CD14-positive monocyte (primary cell): ENCODE measurements at regions not wholly inside any gene's neighbourhood (a gene's known extent, or its start where the extent isn't known, plus 50 kb on each side); places are given as distances from the start of the nearest gene placed in this dataset.

ENCODE experiments used
- DNase-seq, 3 donors: peaks; one replicate each; pipeline ENCODE4 v3.0.0-alpha.2; 2011 to 2022
- H2AFZ ChIP-seq: 2 replicates; pipeline ENCODE4 v1.6.0; 2012; ENCODE audit warnings: mild to moderate bottlenecking, low read depth, low read length, inconsistent platforms; ENCODE audit not compliant: insufficient read depth, poor library complexity, severe bottlenecking
- H3K27ac ChIP-seq, 2 donors: 1 replicate in 1 of 2; 2 replicates in 1 of 2; pipeline ENCODE4 v1.5.1; 2012 to 2013; ENCODE audit warnings: low read length in 2 of 2, control low read depth in 1 of 2, inconsistent platforms in 1 of 2, low read depth in 1 of 2, mild to moderate bottlenecking in 1 of 2
- H3K27me3 ChIP-seq, 2 donors: one replicate each; pipeline versions ENCODE4 v1.6.0 to v1.6.1; 2011 to 2013; ENCODE audit warnings: low read length in 2 of 2; ENCODE audit not compliant: control insufficient read depth in 2 of 2, insufficient read depth in 2 of 2
- H3K36me3 ChIP-seq, 2 donors: replicated peaks in 1 of 2; 1 replicate in 1 of 2; 2 replicates in 1 of 2; pipeline versions ENCODE4 v1.5.1 to v1.6.1; 2012 to 2013; ENCODE audit warnings: low read length in 2 of 2, control low read depth in 1 of 2, inconsistent platforms in 1 of 2, mild to moderate bottlenecking in 1 of 2; ENCODE audit not compliant: insufficient read depth in 2 of 2, control insufficient read depth in 1 of 2
- H3K4me1 ChIP-seq, 2 donors: 1 replicate in 1 of 2; 2 replicates in 1 of 2; pipeline versions ENCODE4 v1.5.1 to v1.6.1; 2012 to 2013; ENCODE audit warnings: low read length in 2 of 2, control low read depth in 1 of 2, inconsistent platforms in 1 of 2, mild to moderate bottlenecking in 1 of 2, moderate library complexity in 1 of 2; ENCODE audit not compliant: insufficient read depth in 2 of 2, control insufficient read depth in 1 of 2
- H3K4me2 ChIP-seq: replicated peaks from 2 replicates; pipeline ENCODE3; 2012; ENCODE audit warnings: low read length, moderate library complexity, mild to moderate bottlenecking; ENCODE audit not compliant: poor library complexity, severe bottlenecking; ENCODE audit errors: extremely low read depth
- H3K4me3 ChIP-seq, 3 experiments: fragments of 200-600 bp in 1 of 3; sonication (generic) in 1 of 3; replicated peaks in 1 of 3; 1 replicate in 2 of 3; 2 replicates in 1 of 3; pipeline ENCODE4 v1.5.1; 2011 to 2013; ENCODE audit warnings: low read length in 3 of 3, mild to moderate bottlenecking in 3 of 3, control low read depth in 2 of 3, low read depth in 2 of 3, inconsistent platforms in 1 of 3, moderate library complexity in 1 of 3
- H3K79me2 ChIP-seq: 2 replicates; pipeline ENCODE4 v1.6.0; 2012; ENCODE audit warnings: mild to moderate bottlenecking, control low read depth, inconsistent platforms, low read length, moderate library complexity; ENCODE audit not compliant: insufficient read depth
- H3K9ac ChIP-seq: 2 replicates; pipeline ENCODE4 v1.6.0; 2017; ENCODE audit warnings: low read length, mild to moderate bottlenecking; ENCODE audit not compliant: insufficient read depth, poor library complexity, severe bottlenecking
- H3K9me3 ChIP-seq, 2 donors: replicated peaks in 1 of 2; 1 replicate in 1 of 2; 2 replicates in 1 of 2; pipeline versions ENCODE4 v1.5.1 to v1.6.1; 2012 to 2013; ENCODE audit warnings: low read length in 2 of 2, control low read depth in 1 of 2; ENCODE audit not compliant: control insufficient read depth in 1 of 2, insufficient read depth in 1 of 2
- H4K20me1 ChIP-seq: 2 replicates; pipeline ENCODE4 v1.6.0; 2012; ENCODE audit warnings: mild to moderate bottlenecking, low read length, control low read depth, moderate library complexity; ENCODE audit not compliant: insufficient read depth
- H3K27ac Mint-ChIP-seq, 7 donors: one replicate each; pipeline ENCODE4 v1.8.0; 2020; ENCODE audit warnings: mild to moderate bottlenecking in 7 of 7, mixed read lengths in 7 of 7, moderate library complexity in 6 of 7, inconsistent platforms in 2 of 7
- H3K27me3 Mint-ChIP-seq, 3 donors: one replicate each; pipeline ENCODE4 v1.8.0; 2021 to 2022; ENCODE audit warnings: low read depth in 3 of 3, mild to moderate bottlenecking in 3 of 3, mixed read lengths in 3 of 3, moderate library complexity in 3 of 3, inconsistent platforms in 1 of 3
- H3K36me3 Mint-ChIP-seq, 2 donors: one replicate each; pipeline ENCODE4 v1.8.0; 2020; ENCODE audit warnings: mixed read lengths in 2 of 2, inconsistent platforms in 1 of 2, mild to moderate bottlenecking in 1 of 2
- H3K4me1 Mint-ChIP-seq: one replicate; pipeline ENCODE4 v1.8.0; 2020; ENCODE audit warnings: mild to moderate bottlenecking, mixed read lengths
- H3K4me3 Mint-ChIP-seq, 2 donors: one replicate each; pipeline ENCODE4 v1.8.0; 2020; ENCODE audit warnings: mild to moderate bottlenecking in 2 of 2, mixed read lengths in 2 of 2, moderate library complexity in 1 of 2
- H3K9me3 Mint-ChIP-seq, 7 donors: one replicate each; pipeline ENCODE4 v1.8.0; 2020 to 2022; ENCODE audit warnings: mixed read lengths in 7 of 7, mild to moderate bottlenecking in 6 of 7, moderate library complexity in 6 of 7, inconsistent platforms in 2 of 7
- CTCF ChIP-seq: fragments of 200-600 bp; IDR thresholded peaks from one replicate; pipeline ENCODE4 v1.8.0; 2022; ENCODE audit warnings: antibody characterized with exemption, mild to moderate bottlenecking
- WGBS: methylation state at CpG from one replicate; pipeline ENCODE4 v1.1.5; 2013; ENCODE audit warnings: missing lambda C conversion rate; ENCODE audit not compliant: insufficient coverage; 5-methylcytosine and 5-hydroxymethylcytosine counted together
- intact Hi-C, 2 donors: fragments of 100-400 bp; cut with micrococcal nuclease; formaldehyde crosslinking; loops; one replicate each; pipeline versions ENCODE4 v1.15.0 to v1.15.1; 2023

GRCh38 chr5:1995491-1995890, 112.8 kb upstream of the IRX4 start:
- Mint-ChIP-seq H3K4me3 (no peak overlapping the region), H3K9me3 (peaks cover 20 to 27% (median 25%) of the 10 kb centered on the region in 7 donors), H3K36me3 (no peaks in the 10 kb centered on the region), H3K4me1 (peaks cover 2% of the 10 kb centered on the region), H3K27me3 (peaks cover 0 to 5% (median 1%) of the 10 kb centered on the region in 3 donors), H3K27ac (no peak overlapping the region)
- no peaks in the 10 kb centered on the region for H3K79me2 ChIP-seq
- intact Hi-C loops = no loop called here
- WGBS = 81% methylated on average over 5 of the region's 5 CpGs
- H3K4me2 ChIP-seq = no peak overlapping the region
- no peak for TF ChIP-seq CTCF
- H3K4me3 ChIP-seq = no peak overlapping the region
- no peaks in the 10 kb centered on the region for H3K27me3 ChIP-seq
- H3K36me3 ChIP-seq = no peaks in the 10 kb centered on the region
- H4K20me1 ChIP-seq = no peaks in the 10 kb centered on the region
- H2AFZ ChIP-seq = no peak overlapping the region
- no peak for DNase-seq
- no peak overlapping the region for H3K27ac ChIP-seq
- no peak overlapping the region for H3K9ac ChIP-seq
- peaks cover 17 to 20% of the 10 kb centered on the region in 2 donors for H3K9me3 ChIP-seq
- H3K4me1 ChIP-seq = no peaks in the 10 kb centered on the region

- Mint-ChIP-seq H3K4me3 (no peak overlapping the region), H3K27ac (no peak overlapping the region), H3K9me3 (peaks cover 2 to 18% (median 9%) of the 10 kb centered on the region in 7 donors), H3K36me3 (no peaks in the 10 kb centered on the region), H3K27me3 (peaks cover 0 to 6% (median 2%) of the 10 kb centered on the region in 3 donors), H3K4me1 (no peaks in the 10 kb centered on the region)
- intact Hi-C loops = no loop called here
- no peaks in the 10 kb centered on the region for H3K79me2 ChIP-seq
- H3K9ac ChIP-seq = no peak overlapping the region
- H3K27ac ChIP-seq = no peak overlapping the region
- no peak overlapping the region for H2AFZ ChIP-seq
- WGBS = 84% methylated on average over 3 of the region's 5 CpGs
- no peaks in the 10 kb centered on the region for H4K20me1 ChIP-seq
- no peaks in the 10 kb centered on the region for H3K4me1 ChIP-seq
- TF ChIP-seq CTCF = no peak
- H3K4me2 ChIP-seq = no peak overlapping the region
- H3K4me3 ChIP-seq = no peak overlapping the region
- no peaks in the 10 kb centered on the region for H3K27me3 ChIP-seq
- H3K9me3 ChIP-seq = peaks cover 7 to 12% of the 10 kb centered on the region in 2 donors
- no peaks in the 10 kb centered on the region for H3K36me3 ChIP-seq
- DNase-seq = no peak
Observed at GRCh38 chr5:1987471-1987870, 104.7 kb upstream of the IRX4 start.
